ENCODE measurements at regions not wholly inside any gene's neighbourhood (a gene's known extent, or its start where the extent isn't known, plus 50 kb on each side); places are given as distances from the start of the nearest gene placed in this dataset.

DNA sequence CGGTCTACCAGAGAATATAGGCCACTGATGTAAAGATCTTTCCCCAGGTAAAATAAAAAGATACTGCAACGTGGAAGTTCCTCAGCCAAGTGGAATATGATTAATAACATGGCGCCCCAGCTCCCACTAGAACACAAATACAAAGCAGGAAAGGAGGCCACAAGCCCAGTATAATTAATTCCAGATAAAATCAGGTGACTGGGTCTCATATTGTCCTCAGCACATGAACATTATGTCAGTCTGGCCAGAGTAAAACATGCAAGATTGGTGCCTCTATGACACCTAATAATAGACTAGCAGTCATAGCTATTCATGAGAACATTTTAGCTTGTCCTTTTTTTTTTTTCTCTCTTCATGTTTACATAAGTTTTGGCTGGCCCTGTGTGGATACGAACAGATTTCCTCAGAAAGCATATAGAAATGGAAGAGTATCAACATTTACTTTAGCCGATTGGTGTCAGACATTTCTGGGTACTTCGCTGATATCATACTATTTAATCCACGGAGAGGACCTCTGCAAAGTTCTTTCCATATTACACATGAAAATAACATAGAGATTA lies 523.8 kb upstream of the SETBP1 start:
- FAIRE-seq, result no peak

GRCh38 chr18:44170208-44170880 lies 510.3 kb upstream of the SETBP1 start:
- FAIRE-seq, result no peak

DNA sequence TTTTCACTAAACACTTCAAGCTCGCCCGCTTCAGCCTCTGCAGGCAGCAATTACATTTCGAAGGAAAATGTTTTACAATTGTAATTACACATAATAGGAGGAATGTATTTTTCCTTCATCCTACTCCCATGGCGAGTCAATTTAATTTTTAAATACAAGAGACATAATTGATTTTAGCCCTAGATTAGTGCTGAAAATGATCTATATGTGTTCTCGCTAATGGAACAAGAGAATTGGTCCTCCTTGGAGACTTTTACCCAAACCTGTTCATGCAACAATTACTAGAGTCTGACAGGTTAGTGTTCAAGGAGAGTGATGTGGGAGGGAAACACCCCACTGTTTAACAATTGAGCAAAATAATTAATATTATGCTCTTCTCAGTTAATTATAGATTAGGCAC lies 509.4 kb upstream of the SETBP1 start:
- no peak for FAIRE-seq

GRCh38 chr18:44175891-44176290 lies 504.8 kb upstream of the SETBP1 start:
- no peak for FAIRE-seq

DNA sequence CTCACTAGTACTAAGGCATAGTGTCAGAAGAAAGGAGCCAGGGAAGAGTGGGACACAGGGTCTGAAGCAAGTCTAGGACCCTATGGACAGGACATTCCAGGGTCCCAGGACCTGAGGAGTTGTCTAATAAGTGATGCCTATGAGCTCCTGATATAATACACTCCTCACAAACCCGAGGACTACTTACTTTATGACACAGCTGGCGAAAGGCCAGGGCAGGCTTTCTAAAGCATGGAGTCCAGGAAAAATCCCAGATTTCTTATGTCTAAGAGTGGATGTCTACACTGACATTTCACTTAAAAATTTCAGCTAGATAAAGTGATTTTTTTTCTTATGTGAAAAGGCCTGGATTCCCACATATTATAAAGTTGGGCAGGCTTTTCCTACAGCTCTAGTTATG lies 502.2 kb upstream of the SETBP1 start:
- no peak for FAIRE-seq

DNA sequence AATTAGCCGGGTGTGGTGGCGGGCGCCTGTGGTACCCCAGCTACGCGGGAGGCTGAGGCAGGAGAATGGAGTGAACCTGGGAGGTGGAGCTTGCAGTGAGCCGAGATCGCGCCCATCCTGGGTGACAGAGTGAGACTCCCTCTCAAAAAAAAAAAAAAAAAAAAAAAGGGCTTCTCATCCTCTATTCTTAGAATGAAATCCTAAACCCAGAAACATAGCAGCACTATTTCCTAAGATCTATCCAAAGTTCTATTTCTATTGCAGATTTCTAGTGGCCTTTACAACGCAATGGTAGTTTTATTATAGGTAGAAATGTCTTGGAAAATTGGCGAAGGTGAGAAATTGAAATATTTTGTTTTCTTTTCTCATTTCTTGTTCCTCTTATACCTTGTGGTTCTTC lies 501.0 kb upstream of the SETBP1 start:
- no peak for FAIRE-seq

DNA sequence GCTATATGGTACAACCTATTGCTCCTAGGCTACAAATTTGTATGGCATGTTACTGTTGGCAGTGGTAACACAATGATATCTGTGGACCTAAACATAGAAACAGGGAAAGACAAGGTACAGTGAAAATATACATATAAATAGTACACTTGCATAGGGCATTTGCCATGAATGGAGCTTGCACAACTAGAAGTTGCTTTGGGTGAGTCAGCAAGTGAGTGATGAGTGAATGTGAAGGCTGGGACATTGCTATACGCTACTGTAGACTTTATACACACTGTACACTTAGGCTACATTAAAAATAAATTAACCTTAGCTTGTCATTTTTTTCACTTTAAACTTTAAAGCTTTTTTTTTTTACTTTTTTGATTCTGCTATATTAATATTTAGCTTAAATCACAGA lies 500.0 kb upstream of the SETBP1 start:
- no peak for FAIRE-seq

- no peak for FAIRE-seq
Measured at GRCh38 chr18:44181951-44182747, 498.5 kb upstream of the SETBP1 start.

DNA sequence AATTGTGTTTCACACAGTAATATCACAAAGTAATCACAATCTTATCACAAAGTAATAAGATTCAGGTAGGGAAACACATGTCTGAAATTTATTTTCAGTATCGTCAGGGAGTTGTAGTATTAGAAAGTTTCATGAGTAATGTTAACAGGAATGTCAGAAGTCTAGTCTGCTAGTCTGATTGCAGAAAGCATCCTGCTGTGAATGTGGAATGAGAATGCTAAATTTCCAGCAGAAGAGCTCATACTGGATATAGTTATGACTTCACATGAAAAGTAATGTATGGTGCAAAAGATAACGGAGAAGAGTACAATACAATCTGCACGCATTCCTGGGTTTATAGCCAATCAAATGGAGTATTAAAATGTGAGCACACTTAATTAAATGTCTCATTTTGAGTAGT lies 494.7 kb upstream of the SETBP1 start:
- FAIRE-seq, result no peak

DNA sequence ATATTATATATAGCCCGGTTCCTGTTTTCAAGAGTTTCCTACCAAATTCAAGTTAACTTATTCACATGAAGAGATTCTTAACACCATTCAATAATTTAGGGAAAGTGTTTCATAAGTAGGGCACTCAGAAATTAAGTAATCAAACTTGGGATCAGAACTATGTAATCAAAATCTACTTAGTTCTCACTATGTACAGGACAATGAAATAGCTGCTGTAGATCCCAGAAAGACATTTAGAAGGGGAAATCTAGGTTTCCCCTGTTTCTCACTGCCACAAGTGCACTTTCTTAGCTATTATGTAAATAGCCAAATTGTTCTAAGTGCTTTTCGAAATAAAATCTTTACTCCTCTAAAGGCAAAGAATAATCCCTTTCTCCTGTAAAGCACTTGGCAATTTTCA lies 493.6 kb upstream of the SETBP1 start:
- no peak for FAIRE-seq

GRCh38 chr18:44195394-44196140 lies 485.1 kb upstream of the SETBP1 start:
- FAIRE-seq, result no peak

DNA sequence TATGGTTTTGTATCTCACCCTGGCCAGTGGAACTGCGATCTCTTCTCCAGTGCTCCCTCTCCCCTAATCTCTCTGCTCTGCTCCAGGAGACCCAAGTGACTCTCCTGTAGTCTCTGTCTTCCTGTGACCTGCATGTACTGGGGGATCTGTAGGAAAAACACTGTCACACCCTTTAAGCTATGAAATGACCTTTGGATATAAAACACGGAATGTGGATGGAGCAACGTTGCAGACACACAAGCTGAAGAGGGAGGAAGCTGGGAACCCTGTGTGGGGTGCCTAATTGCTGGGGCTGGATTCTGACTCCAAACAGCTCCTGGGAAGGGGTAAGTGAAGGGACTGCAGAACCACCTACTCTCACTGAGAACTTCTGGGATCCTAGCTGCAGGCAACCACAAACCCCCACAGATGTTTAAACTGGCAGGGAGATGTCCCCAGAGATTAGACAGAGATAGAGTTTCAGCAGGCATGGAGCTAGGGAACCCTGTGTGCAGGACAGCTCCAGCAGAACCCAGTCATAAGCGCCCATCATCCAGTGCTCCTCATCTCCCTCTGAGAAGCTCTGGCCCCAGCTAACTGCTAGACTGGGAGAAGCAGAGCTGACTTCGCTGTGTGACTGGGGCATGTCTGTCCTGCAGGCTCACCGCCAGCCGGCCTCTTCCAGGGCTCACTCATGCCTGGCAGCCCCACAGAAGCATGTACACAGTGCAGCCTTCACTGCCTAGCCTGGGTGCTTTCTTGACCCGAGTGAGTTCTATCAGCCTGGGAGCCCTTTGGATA lies 482.7 kb upstream of the SETBP1 start:
- FAIRE-seq, result no peak

DNA sequence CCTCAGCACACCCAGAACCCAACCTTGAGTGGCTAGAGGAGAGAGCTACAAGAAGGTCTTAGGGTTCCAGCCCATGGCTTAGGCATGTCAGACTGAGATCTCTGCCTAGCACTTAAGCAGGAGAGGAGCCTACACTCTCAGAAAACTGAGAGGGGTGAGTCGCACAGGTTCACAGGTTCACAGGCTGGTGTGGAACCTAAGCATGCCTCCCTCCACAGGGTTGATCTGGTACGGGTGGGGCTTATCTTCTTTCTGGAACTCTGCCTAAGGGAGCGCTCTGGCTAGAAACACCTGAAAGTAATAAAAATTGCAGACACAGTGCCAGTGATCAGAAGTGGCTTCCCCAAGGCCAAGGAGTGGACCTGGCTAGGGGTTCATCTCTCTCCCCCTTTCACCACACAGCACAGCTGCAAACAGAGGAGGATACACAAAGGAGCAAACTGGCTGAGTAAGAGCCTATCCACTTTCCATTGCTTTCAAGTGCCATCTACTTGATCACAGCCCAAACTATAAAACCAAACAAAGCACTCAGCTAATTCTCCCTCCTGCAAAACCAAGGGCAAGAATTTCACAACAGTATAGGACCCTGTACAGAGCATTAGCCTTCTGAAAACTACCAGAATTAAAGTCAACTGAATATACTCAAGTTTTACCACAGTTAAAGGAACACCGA lies 481.9 kb upstream of the SETBP1 start:
- no peak for FAIRE-seq

DNA sequence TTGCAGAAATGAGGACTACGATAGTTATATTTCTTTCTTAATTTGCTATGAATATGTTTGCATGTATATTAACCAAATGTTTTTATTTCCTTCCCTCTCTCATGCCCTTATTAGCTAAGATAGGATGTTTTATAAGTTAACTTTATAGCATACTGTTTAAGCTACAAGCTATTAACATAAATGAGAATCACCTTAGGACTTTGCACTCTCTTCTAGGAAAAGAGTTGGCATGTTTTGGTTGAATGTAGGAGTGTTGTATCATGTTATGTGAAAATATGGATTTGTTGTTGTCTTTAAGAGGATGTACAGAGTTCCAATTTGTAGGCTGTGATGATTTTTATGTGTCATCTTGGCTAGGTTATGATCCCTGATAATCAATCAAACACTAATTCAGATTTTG lies 467.4 kb upstream of the SETBP1 start:
- no peak for FAIRE-seq

DNA sequence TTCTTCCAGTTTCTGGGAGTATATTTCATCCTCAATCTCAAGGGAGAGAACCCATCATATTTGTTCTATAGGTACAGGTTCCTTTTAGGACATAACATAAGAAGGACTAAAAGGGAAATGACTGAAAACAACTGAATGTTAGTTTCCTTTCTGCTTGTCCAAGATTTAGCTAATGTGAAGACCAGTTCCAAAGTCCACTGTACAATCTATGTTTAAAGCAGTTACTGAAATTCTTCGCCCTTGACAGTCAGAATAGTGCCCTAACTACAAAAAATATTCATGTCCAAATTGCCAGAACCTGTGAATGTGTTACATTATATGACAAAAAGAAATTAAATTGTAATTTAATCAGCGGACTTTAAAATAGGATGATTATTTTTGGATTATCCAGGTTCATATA lies 466.3 kb upstream of the SETBP1 start:
- FAIRE-seq, result no peak

GRCh38 chr18:44216169-44216568 lies 464.5 kb upstream of the SETBP1 start:
- no peak for FAIRE-seq

DNA sequence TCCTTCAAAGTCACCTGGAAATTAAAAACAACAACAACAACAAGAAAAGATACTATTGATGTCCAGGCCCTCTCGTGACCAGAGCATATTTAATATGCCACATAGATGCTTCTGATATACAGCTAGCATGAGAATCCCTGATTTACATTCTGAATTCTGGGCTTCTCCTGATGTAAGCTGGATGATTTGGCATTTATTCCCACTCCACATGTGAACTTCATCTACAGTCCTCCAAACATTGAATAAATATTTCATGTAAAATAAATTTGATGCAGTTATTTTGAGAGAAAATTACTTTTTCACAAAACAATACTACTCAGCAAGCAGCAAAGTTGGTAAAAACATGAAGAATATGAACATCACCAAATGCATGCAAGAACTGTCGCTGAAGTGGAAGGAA lies 453.2 kb upstream of the SETBP1 start:
- FAIRE-seq, result no peak

DNA sequence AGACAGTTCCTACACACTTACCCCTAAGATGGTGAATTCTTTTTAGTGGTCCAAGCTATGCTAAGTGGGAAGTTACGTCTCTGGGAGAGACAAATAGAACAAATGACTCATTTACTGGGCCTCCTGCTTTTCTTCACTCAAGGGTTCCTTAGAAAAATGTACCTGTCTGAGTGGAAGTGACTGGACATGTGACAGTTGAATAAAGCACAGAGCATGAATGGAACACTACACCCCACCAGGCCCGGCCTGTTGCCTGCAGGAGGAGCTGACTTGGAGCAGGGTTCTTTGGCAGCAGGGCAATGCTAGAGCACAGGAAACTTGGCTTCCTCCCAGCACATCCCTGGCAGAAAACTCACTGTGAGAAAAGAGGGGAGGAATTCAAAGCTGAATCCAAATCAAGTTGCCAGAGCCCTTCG lies 451.0 kb upstream of the SETBP1 start:
- FAIRE-seq, result no peak

DNA sequence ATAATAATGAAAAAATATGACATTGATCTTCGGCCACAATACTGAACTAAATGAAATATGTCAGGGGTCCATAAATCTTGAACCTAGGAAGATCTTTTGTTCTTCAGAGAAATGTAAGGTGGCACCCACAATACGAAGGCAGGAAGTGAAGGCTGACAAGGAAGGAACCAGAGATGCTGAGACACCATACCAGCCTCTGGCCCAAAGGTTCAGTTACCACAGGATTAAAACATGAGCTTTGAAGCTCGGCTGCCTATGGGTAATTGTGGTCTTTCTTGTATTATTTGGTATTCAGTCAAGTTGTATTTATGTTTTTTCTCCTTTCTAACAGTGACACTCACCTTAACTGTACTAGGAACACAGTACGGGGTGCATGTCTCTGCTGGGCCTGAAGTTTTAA lies 448.8 kb upstream of the SETBP1 start:
- FAIRE-seq, result no peak

- no peak for FAIRE-seq
Measured at GRCh38 chr18:44232500-44232899, 448.2 kb upstream of the SETBP1 start.

GRCh38 chr18:44238454-44238853 lies 442.2 kb upstream of the SETBP1 start:
- FAIRE-seq, result no peak

DNA sequence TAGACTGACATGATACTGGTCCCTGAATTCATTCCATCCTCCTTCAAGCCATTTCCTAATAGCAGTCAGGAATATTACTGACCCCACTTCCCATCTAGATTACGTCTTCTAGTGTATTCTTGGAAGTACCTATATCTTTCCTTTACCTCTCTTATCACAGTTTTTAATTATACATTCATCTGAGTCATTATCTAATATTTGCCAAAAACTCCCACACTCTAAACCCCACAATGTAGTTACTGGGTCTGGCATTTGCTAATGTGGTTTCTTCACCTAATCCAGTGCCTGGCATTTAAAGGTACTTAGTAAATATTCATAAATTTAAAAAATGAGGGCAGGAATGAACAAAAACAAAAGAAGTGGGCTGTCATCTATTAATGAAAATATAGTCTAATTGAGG lies 441.8 kb upstream of the SETBP1 start:
- FAIRE-seq, result no peak

All from endometrium (tissue), 2 donors.